SU-DHL-6 (cell line): ENCODE measurements at regions not wholly inside any gene's neighbourhood (a gene's known extent, or its start where the extent isn't known, plus 50 kb on each side); places are given as distances from the start of the nearest gene placed in this dataset.

ENCODE experiments used
- H2AFZ ChIP-seq: fragments of 200-600 bp; sonication (generic); 2 replicates; pipeline ENCODE4 v1.6.1; 2014; ENCODE audit warnings: low read depth, mild to moderate bottlenecking, moderate library complexity, mixed read lengths, antibody characterized with exemption, low read length; ENCODE audit not compliant: severe bottlenecking
- H3F3A ChIP-seq: fragments of 200-600 bp; shearing (Covaris generic); 2 replicates; pipeline ENCODE4 v1.6.0; 2016; ENCODE audit warnings: antibody characterized with exemption, mild to moderate bottlenecking; ENCODE audit not compliant: insufficient read depth
- H3K27ac ChIP-seq: fragments of 200-600 bp; sonication (generic); 2 replicates; pipeline ENCODE4 v1.5.1; 2016; ENCODE audit warnings: low read depth, mild to moderate bottlenecking, low read length, moderate library complexity, mixed read lengths
- H3K27me3 ChIP-seq: fragments of 200-600 bp; sonication (generic), shearing (Covaris generic); 2 replicates; pipeline ENCODE4 v1.6.0; 2014; ENCODE audit warnings: mild to moderate bottlenecking, low read length
- H3K36me3 ChIP-seq: fragments of 200-600 bp; sonication (generic); 2 replicates; pipeline ENCODE4 v1.6.1; 2014; ENCODE audit warnings: mild to moderate bottlenecking, low read length, mixed read lengths
- H3K4me2 ChIP-seq: fragments of 300-600, 200-600 bp; shearing (Covaris generic), sonication (generic); 2 replicates; pipeline ENCODE4 v1.6.0; 2014; ENCODE audit warnings: low read length, low read depth, mild to moderate bottlenecking; ENCODE audit not compliant: poor library complexity, severe bottlenecking
- H3K4me3 ChIP-seq: fragments of 200-600 bp; sonication (generic); 2 replicates; pipeline ENCODE4 v1.5.1; 2014; ENCODE audit warnings: antibody characterized with exemption, low read length, mild to moderate bottlenecking, mixed read lengths; ENCODE audit not compliant: insufficient read depth, poor library complexity, severe bottlenecking
- H3K79me2 ChIP-seq: fragments of 200-600 bp; sonication (generic); 2 replicates; pipeline ENCODE4 v1.6.1; 2014; ENCODE audit warnings: mild to moderate bottlenecking, low read length, moderate library complexity; ENCODE audit not compliant: insufficient read depth
- H3K9ac ChIP-seq: fragments of 200-600 bp; sonication (generic); 2 replicates; pipeline ENCODE4 v1.7.0; 2014; ENCODE audit warnings: mild to moderate bottlenecking, low read length
- H3K9me2 ChIP-seq: fragments of 200-600 bp; sonication (generic); replicated peaks from 2 replicates; pipeline ENCODE4 v1.6.1; 2014; ENCODE audit warnings: low read length; ENCODE audit not compliant: insufficient read depth
- H3K9me3 ChIP-seq: fragments of 200-600 bp; sonication (generic); 2 replicates; pipeline ENCODE4 v1.6.1; 2014; ENCODE audit warnings: low read length, mixed read lengths; ENCODE audit not compliant: insufficient read depth
- H4K20me1 ChIP-seq: fragments of 200-600 bp; sonication (generic); 2 replicates; pipeline ENCODE4 v1.6.1; 2014; ENCODE audit warnings: low read depth, mild to moderate bottlenecking, antibody characterized with exemption, low read length, moderate library complexity, mixed read lengths
- CTCF ChIP-seq: fragments of 200-600 bp; sonication (generic); IDR thresholded peaks from one replicate; pipeline ENCODE4 v1.5.1; 2017; ENCODE audit warnings: antibody characterized with exemption, mild to moderate bottlenecking, low read length, moderate library complexity; ENCODE audit not compliant: insufficient read depth, poor library complexity, severe bottlenecking
- EZH2phosphoT487 ChIP-seq: fragments of 200-600 bp; sonication (generic), shearing (Covaris generic); conservative IDR thresholded peaks from 2 replicates; pipeline ENCODE4 v1.6.1; 2018; ENCODE audit warnings: mild to moderate bottlenecking, antibody characterized with exemption, low read length, moderate library complexity, mixed read lengths

- Histone ChIP-seq H3K9me3 (no peaks in the 10 kb centered on the region), H3K27ac (no peak overlapping the region), H3F3A (no peaks in the 10 kb centered on the region), H3K9me2 (no peaks in the 10 kb centered on the region), H3K9ac (no peak overlapping the region), H3K4me3 (no peak overlapping the region), H3K4me2 (no peak overlapping the region), H3K27me3 (no peaks in the 10 kb centered on the region), H4K20me1 (no peaks in the 10 kb centered on the region), H3K36me3 (no peaks in the 10 kb centered on the region), H2AFZ (no peak overlapping the region), H3K79me2 (no peaks in the 10 kb centered on the region)
- no peak for TF ChIP-seq CTCF
- no peak for TF ChIP-seq EZH2phosphoT487
These were observed 149.3 kb upstream of the DPP6 start for GRCh38 chr7:153902862-153903261.

- Histone ChIP-seq H3K9me3 (no peaks in the 10 kb centered on the region), H3K4me2 (no peak overlapping the region), H3F3A (no peaks in the 10 kb centered on the region), H3K27me3 (no peaks in the 10 kb centered on the region), H2AFZ (no peak overlapping the region), H4K20me1 (no peaks in the 10 kb centered on the region), H3K9me2 (no peaks in the 10 kb centered on the region), H3K9ac (no peak overlapping the region), H3K79me2 (no peaks in the 10 kb centered on the region), H3K27ac (no peak overlapping the region), H3K36me3 (no peaks in the 10 kb centered on the region), H3K4me3 (no peak overlapping the region)
- TF ChIP-seq EZH2phosphoT487 (no peak), CTCF (no peak)
These were observed 140.0 kb upstream of the DPP6 start for GRCh38 chr7:153912211-153912610.

- Histone ChIP-seq H4K20me1 (no peaks in the 10 kb centered on the region), H3K36me3 (no peaks in the 10 kb centered on the region), H3K9me2 (no peaks in the 10 kb centered on the region), H3K9ac (no peak overlapping the region), H3K9me3 (no peaks in the 10 kb centered on the region), H3K4me2 (no peak overlapping the region), H3K4me3 (no peak overlapping the region), H3F3A (no peaks in the 10 kb centered on the region), H3K79me2 (no peaks in the 10 kb centered on the region), H2AFZ (no peak overlapping the region), H3K27ac (no peak overlapping the region), H3K27me3 (no peaks in the 10 kb centered on the region)
- TF ChIP-seq CTCF (no peak), EZH2phosphoT487 (no peak)
These were observed 132.1 kb upstream of the DPP6 start for GRCh38 chr7:153920126-153920525.

- Histone ChIP-seq H3K4me3 (no peak overlapping the region), H3K79me2 (no peaks in the 10 kb centered on the region), H4K20me1 (no peaks in the 10 kb centered on the region), H3K9me3 (no peaks in the 10 kb centered on the region), H3F3A (no peaks in the 10 kb centered on the region), H3K36me3 (no peaks in the 10 kb centered on the region), H3K9ac (no peak overlapping the region), H3K27me3 (no peaks in the 10 kb centered on the region), H3K27ac (no peak overlapping the region), H3K9me2 (no peaks in the 10 kb centered on the region), H2AFZ (no peak overlapping the region), H3K4me2 (no peak overlapping the region)
- TF ChIP-seq CTCF (no peak), EZH2phosphoT487 (no peak)
These were observed 131.3 kb upstream of the DPP6 start for GRCh38 chr7:153920897-153921296.
